Endothelial cell (in vitro differentiated cells): ENCODE measurements at regions not wholly inside any gene's neighbourhood (a gene's known extent, or its start where the extent isn't known, plus 50 kb on each side); places are given as distances from the start of the nearest gene placed in this dataset.
"Not testable (repeated sequence)": the region's sequence is repeated elsewhere in the genome, so short reads cannot be mapped to it uniquely, and the experiment has no call there.

Source experiments
- DNase-seq: peaks from one replicate; pipeline ENCODE4 v3.0.0; 2021; ENCODE audit warnings: low spot score
- H3K27ac Mint-ChIP-seq: one replicate; pipeline ENCODE4 v1.8.0; 2021; ENCODE audit warnings: mixed read lengths, inconsistent platforms; ENCODE audit not compliant: unreplicated experiment
- H3K27me3 Mint-ChIP-seq: one replicate; pipeline ENCODE4 v1.8.0; 2021; ENCODE audit warnings: mild to moderate bottlenecking, moderate library complexity, mixed read lengths, inconsistent platforms; ENCODE audit not compliant: unreplicated experiment
- H3K36me3 Mint-ChIP-seq: one replicate; pipeline ENCODE4 v1.8.0; 2021; ENCODE audit warnings: mild to moderate bottlenecking, low read depth, mixed read lengths, inconsistent platforms; ENCODE audit not compliant: unreplicated experiment
- H3K4me1 Mint-ChIP-seq: one replicate; pipeline ENCODE4 v1.8.0; 2021; ENCODE audit warnings: mild to moderate bottlenecking, mixed read lengths, inconsistent platforms; ENCODE audit not compliant: unreplicated experiment
- H3K4me3 Mint-ChIP-seq: one replicate; pipeline ENCODE4 v1.8.0; 2021; ENCODE audit warnings: mild to moderate bottlenecking, mixed read lengths, inconsistent platforms; ENCODE audit not compliant: unreplicated experiment
- H3K9me3 Mint-ChIP-seq: one replicate; pipeline ENCODE4 v1.8.0; 2021; ENCODE audit warnings: mixed read lengths, inconsistent platforms; ENCODE audit not compliant: unreplicated experiment
- TF ChIP-seq, protein P1 (sequence below): fragments of 200-600 bp; sonication (generic); IDR thresholded peaks from one replicate; pipeline ENCODE4 v1.5.0; 2021; ENCODE audit warnings: antibody characterized with exemption; ENCODE audit not compliant: unreplicated experiment

DNA sequence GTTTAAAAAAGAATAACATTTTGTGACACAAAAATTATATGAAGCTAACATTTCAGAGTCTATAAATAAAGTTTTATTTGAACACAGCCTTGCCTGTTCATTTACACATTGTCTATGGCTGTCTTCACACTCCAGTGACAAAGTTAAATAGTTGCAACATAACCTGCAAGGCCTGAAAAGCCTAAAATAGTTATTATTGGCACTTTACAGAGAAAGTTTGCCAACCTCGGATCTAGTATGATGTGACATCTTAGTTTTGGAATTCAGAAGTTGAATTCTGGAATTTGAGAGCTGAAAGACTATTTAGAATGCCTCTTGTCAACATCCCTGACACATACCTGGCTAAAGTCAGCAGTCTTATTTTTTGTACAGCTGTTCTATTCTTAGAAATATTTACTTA lies 68.3 kb downstream of the DYRK2 start:
- Mint-ChIP-seq H3K9me3 (no peaks in the 10 kb centered on the region), H3K27ac (no peak overlapping the region), H3K4me1 (peaks cover 4% of the 10 kb centered on the region), H3K36me3 (no peaks in the 10 kb centered on the region), H3K27me3 (peaks cover 1% of the 10 kb centered on the region), H3K4me3 (no peak overlapping the region)
- TF ChIP-seq, protein P1, sequence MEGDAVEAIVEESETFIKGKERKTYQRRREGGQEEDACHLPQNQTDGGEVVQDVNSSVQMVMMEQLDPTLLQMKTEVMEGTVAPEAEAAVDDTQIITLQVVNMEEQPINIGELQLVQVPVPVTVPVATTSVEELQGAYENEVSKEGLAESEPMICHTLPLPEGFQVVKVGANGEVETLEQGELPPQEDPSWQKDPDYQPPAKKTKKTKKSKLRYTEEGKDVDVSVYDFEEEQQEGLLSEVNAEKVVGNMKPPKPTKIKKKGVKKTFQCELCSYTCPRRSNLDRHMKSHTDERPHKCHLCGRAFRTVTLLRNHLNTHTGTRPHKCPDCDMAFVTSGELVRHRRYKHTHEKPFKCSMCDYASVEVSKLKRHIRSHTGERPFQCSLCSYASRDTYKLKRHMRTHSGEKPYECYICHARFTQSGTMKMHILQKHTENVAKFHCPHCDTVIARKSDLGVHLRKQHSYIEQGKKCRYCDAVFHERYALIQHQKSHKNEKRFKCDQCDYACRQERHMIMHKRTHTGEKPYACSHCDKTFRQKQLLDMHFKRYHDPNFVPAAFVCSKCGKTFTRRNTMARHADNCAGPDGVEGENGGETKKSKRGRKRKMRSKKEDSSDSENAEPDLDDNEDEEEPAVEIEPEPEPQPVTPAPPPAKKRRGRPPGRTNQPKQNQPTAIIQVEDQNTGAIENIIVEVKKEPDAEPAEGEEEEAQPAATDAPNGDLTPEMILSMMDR, result no peak
- no peak for DNase-seq

- not testable (repeated sequence) for H3K4me1 Mint-ChIP-seq, H3K27me3 Mint-ChIP-seq, H3K4me3 Mint-ChIP-seq, H3K36me3 Mint-ChIP-seq, H3K9me3 Mint-ChIP-seq, H3K27ac Mint-ChIP-seq, DNase-seq
These were observed 70.8 kb downstream of the DYRK2 start for GRCh38 chr12:67719303-67719702.

- no peak overlapping the region for H3K4me3 Mint-ChIP-seq
- no peaks in the 10 kb centered on the region for H3K9me3 Mint-ChIP-seq
- no peak for DNase-seq
- no peaks in the 10 kb centered on the region for H3K27me3 Mint-ChIP-seq
- TF ChIP-seq, protein P1, result no peak
- no peaks in the 10 kb centered on the region for H3K36me3 Mint-ChIP-seq
- H3K4me1 Mint-ChIP-seq, result peaks cover 4% of the 10 kb centered on the region
- no peak overlapping the region for H3K27ac Mint-ChIP-seq
These were observed 71.9 kb downstream of the DYRK2 start for GRCh38 chr12:67720351-67720856.

DNA sequence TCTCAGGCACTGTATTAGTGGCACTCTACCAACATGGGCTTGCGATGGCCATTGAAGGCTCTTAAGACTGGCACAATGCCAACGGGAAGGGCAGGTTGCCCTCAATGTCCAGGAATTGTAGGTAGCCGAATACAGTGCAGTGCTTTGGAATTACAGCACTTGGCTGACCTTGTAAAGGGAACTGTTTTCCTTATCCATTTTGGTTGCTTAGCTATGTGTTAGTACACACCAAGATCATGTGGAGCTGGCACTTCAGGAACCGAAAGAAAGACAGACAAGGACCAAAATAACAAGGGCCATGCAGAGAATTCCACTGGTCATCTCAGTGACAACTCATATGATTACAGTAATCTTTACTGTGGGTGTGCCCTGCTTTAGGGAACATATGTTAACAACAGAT lies 72.7 kb downstream of the DYRK2 start:
- H3K27ac Mint-ChIP-seq, result no peak overlapping the region
- no peaks in the 10 kb centered on the region for H3K27me3 Mint-ChIP-seq
- no peaks in the 10 kb centered on the region for H3K9me3 Mint-ChIP-seq
- no peaks in the 10 kb centered on the region for H3K36me3 Mint-ChIP-seq
- DNase-seq, result no peak
- H3K4me3 Mint-ChIP-seq, result no peak overlapping the region
- peaks cover 3% of the 10 kb centered on the region for H3K4me1 Mint-ChIP-seq
- TF ChIP-seq, protein P1, result no peak

GRCh38 chr12:67722296-67722695 lies 73.8 kb downstream of the DYRK2 start:
- no peak overlapping the region for H3K27ac Mint-ChIP-seq
- TF ChIP-seq, protein P1, result no peak
- H3K27me3 Mint-ChIP-seq, result no peaks in the 10 kb centered on the region
- no peak for DNase-seq
- H3K4me1 Mint-ChIP-seq, result no peaks in the 10 kb centered on the region
- no peaks in the 10 kb centered on the region for H3K36me3 Mint-ChIP-seq
- no peak overlapping the region for H3K4me3 Mint-ChIP-seq
- no peaks in the 10 kb centered on the region for H3K9me3 Mint-ChIP-seq

DNA sequence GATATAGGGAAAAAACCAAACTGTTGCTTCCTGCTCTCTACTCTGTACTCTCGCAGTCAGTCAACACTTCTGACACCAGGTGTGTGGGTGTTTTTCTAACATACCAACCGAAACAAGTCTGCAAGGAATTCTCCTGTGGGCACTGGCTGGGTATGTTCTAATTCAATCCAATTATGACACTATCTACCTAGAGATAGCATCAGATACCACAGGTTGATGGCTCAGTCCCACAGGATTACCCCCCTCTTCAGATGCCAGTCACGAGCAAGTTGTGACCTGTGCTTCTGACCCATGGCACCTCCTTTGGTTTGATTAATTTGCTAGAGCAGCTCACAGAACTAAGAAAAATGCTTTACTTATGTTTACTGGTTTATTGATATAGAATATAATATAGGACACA lies 78.3 kb downstream of the DYRK2 start:
- Mint-ChIP-seq H3K27ac (no peak overlapping the region), H3K27me3 (no peaks in the 10 kb centered on the region), H3K36me3 (no peaks in the 10 kb centered on the region), H3K4me3 (no peak overlapping the region), H3K9me3 (no peaks in the 10 kb centered on the region), H3K4me1 (no peaks in the 10 kb centered on the region)
- DNase-seq, result no peak
- TF ChIP-seq, protein P1, result no peak
